Upper lobe of left lung (tissue), 4 donors: ENCODE measurements at regions not wholly inside any gene's neighbourhood (a gene's known extent, or its start where the extent isn't known, plus 50 kb on each side); places are given as distances from the start of the nearest gene placed in this dataset.

Experiments
- CTCF ChIP-seq, 6 experiments: fragments of 450-650 bp in 4 of 6; fragments of 200-600 bp in 2 of 6; sonication (generic) in 2 of 6; IDR thresholded peaks; one replicate each; pipeline ENCODE4 v1.5.1; 2016 to 2019; ENCODE audit warnings: antibody characterized with exemption in 6 of 6
- POLR2A ChIP-seq, 4 donors: fragments of 450-650 bp; IDR thresholded peaks; one replicate each; pipeline ENCODE4 v1.5.1; 2016 to 2017; ENCODE audit warnings: antibody characterized with exemption in 4 of 4, mild to moderate bottlenecking in 2 of 4

- TF ChIP-seq CTCF (IDR thresholded peaks at IDR 0.05) (no peak), POLR2A (IDR thresholded peaks at IDR 0.05) (no peak)
These were observed 716.4 kb downstream of the SEMA5A start for GRCh38 chr5:8829323-8830029.
